ENCODE measurements at regions not wholly inside any gene's neighbourhood (a gene's known extent, or its start where the extent isn't known, plus 50 kb on each side); places are given as distances from the start of the nearest gene placed in this dataset.

- no peak for TF ChIP-seq EZH2phosphoT487 (IDR thresholded peaks at IDR 0.05)
- TF ChIP-seq CTCF (IDR thresholded peaks at IDR 0.05), result no peak
- TF ChIP-seq EZH2 (IDR thresholded peaks at IDR 0.05), result no peak
Observed at GRCh38 chr10:2885288-2886278, 181.8 kb upstream of the PFKP start.
